ENCODE measurements at regions not wholly inside any gene's neighbourhood (a gene's known extent, or its start where the extent isn't known, plus 50 kb on each side); places are given as distances from the start of the nearest gene placed in this dataset.

GRCh38 chr11:47914743-47915142, 65.6 kb upstream of the PTPRJ start:
- Histone ChIP-seq H3K36me3 (replicated peaks in 1 of 2; ENCODE audit: control insufficient read depth in 1 of 2, insufficient read depth in 2 of 2, low read length in 2 of 2) (no peaks in the 10 kb centered on the region), H2AFZ (ENCODE audit: low read length) (no peak overlapping the region), H3K9me3 (ENCODE audit: low read length) (no peaks in the 10 kb centered on the region), H3K27ac (ENCODE audit: extremely low read length, insufficient read depth, low read length) (no peak overlapping the region), H3K4me2 (ENCODE audit: low read depth, low read length) (no peak overlapping the region), H3K79me2 (ENCODE audit: insufficient read depth, low read length) (no peaks in the 10 kb centered on the region), H3K4me3 (replicated peaks in 1 of 3; ENCODE audit: insufficient read depth in 1 of 3, low read depth in 2 of 3, low read length in 3 of 3) (no peak overlapping the region), H3K4me1 (ENCODE audit: insufficient read depth, low read length) (peaks cover 47% of the 10 kb centered on the region), H3K9ac (ENCODE audit: insufficient read depth, low read depth, low read length) (no peak overlapping the region), H4K20me1 (ENCODE audit: insufficient read depth, low read length) (no peaks in the 10 kb centered on the region), H3K27me3 (ENCODE audit: control insufficient read depth in 1 of 2, insufficient read depth in 2 of 2, low read length in 2 of 2) (peaks cover 0 to 3% of the 10 kb centered on the region in 2 experiments; a peak in 1 of 5 replicates)
- intact Hi-C loops (cut with micrococcal nuclease; ENCODE audit: unreplicated experiment) = no loop called here
- TF ChIP-seq ZNF781 (CRISPR knock-in tag; IDR thresholded peaks at IDR 0.05; ENCODE audit: borderline replicate concordance, not compliant biosample characterization) (no peak), KDM2A (CRISPR knock-in tag; IDR thresholded peaks at IDR 0.05; ENCODE audit: borderline replicate concordance, low read depth) (no peak), ZSCAN25 (CRISPR knock-in tag; IDR thresholded peaks at IDR 0.05) (no peak), ZFP62 (CRISPR knock-in tag; IDR thresholded peaks at IDR 0.05) (no peak), ZC3H13 (CRISPR knock-in tag; IDR thresholded peaks at IDR 0.05) (no peak), SAP130 (CRISPR knock-in tag; IDR thresholded peaks at IDR 0.05; ENCODE audit: low read depth) (no peak), ZFP37 (CRISPR knock-in tag; IDR thresholded peaks at IDR 0.05; ENCODE audit: borderline replicate concordance) (no peak), JUNB (CRISPR knock-in tag; IDR thresholded peaks at IDR 0.05; ENCODE audit: borderline replicate concordance) (no peak), REL (CRISPR knock-in tag; conservative IDR thresholded peaks at IDR 0.05) (no peak), RNF2 (conservative IDR thresholded peaks at IDR 0.05; ENCODE audit: low read depth) (no peak), NR0B2 (CRISPR knock-in tag; IDR thresholded peaks at IDR 0.05) (no peak), PRDM15 (CRISPR knock-in tag; IDR thresholded peaks at IDR 0.05) (no peak)
- TF ChIP-seq, protein P1, sequence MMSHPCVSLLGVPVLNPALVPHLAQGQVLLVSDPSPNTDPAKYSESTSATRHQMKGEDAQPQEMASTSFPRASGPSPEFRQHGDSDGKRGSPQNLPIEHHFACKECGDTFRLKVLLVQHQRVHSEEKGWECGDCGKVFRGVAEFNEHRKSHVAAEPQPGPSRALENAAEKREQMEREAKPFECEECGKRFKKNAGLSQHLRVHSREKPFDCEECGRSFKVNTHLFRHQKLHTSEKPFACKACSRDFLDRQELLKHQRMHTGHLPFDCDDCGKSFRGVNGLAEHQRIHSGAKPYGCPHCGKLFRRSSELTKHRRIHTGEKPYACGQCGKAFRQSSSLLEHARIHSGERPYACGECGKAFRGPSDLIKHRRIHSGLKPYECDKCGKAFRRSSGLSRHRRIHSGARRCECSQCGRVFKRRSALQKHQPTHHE (CRISPR knock-in tag; IDR thresholded peaks at IDR 0.05; ENCODE audit: borderline replicate concordance) = no peak
- TF ChIP-seq, protein P2, sequence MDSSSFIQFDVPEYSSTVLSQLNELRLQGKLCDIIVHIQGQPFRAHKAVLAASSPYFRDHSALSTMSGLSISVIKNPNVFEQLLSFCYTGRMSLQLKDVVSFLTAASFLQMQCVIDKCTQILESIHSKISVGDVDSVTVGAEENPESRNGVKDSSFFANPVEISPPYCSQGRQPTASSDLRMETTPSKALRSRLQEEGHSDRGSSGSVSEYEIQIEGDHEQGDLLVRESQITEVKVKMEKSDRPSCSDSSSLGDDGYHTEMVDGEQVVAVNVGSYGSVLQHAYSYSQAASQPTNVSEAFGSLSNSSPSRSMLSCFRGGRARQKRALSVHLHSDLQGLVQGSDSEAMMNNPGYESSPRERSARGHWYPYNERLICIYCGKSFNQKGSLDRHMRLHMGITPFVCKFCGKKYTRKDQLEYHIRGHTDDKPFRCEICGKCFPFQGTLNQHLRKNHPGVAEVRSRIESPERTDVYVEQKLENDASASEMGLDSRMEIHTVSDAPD (CRISPR knock-in tag; IDR thresholded peaks at IDR 0.05) = no peak
- in situ Hi-C loops (cut with HindIII; ENCODE audit: extremely low pct_ligation_motif_present, low pct_unique_long_range_greater_than_20kb) = no loop called here
- ChIA-PET POLR2A (no interaction called here), CTCF (ENCODE audit: low intra/inter-chr PET ratio, low total read pairs) (no interaction called here)
- ATAC-seq = no peak
- no TSS peak for BruUV-seq (replicated peaks)
- 50% methylated on average over 7 of the region's 7 CpGs for WGBS (ENCODE audit: low lambda C conversion rate)
- DNase-seq (ENCODE audit: low spot score) = no peak
- no peak for FAIRE-seq

All from HepG2 (cell line).